ENCODE measurements at regions not wholly inside any gene's neighbourhood (a gene's known extent, or its start where the extent isn't known, plus 50 kb on each side); places are given as distances from the start of the nearest gene placed in this dataset.
"Not testable (repeated sequence)": the region's sequence is repeated elsewhere in the genome, so short reads cannot be mapped to it uniquely, and the experiment has no call there.

GRCh38 chr14:105617201-105617777 lies 90.9 kb downstream of the TMEM121 start:
- H3K27me3 ChIP-seq (replicated peaks; ENCODE audit: control insufficient read depth, insufficient read depth, low read length) = no peaks in the 10 kb centered on the region
- no peak for DNase-seq (ENCODE audit: low read depth)
- no peaks in the 10 kb centered on the region for H3K36me3 ChIP-seq (ENCODE audit: control insufficient read depth, insufficient read depth, low read length, severe bottlenecking)
- no peak overlapping the region for H3K4me3 ChIP-seq (ENCODE audit: low read length)
- H3K9ac ChIP-seq (ENCODE audit: low read length) = no peak overlapping the region
- H3K9me3 ChIP-seq (ENCODE audit: control insufficient read depth, low read length) = no peaks in the 10 kb centered on the region
- H3K4me1 ChIP-seq (ENCODE audit: control insufficient read depth, insufficient read depth, low read length) = no peaks in the 10 kb centered on the region

DNA sequence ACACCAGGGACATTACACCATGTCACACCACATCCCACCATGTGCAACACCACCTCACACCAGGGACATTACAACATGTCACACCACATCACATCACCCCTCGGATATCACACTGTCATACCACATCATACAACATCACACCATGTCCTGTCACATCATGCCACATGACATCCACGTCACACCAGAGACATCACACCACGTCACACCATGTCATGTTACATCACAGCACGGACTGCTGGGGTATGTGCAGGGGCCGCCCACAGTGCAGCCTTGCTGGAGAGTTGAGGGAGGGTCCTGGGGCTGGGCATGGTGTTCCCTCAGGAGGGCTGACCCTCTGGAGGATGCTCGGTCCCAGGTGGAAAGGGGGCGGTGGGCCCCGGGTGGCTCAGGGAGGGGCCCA lies 91.4 kb downstream of the TMEM121 start:
- H3K27me3 ChIP-seq (replicated peaks; ENCODE audit: control insufficient read depth, insufficient read depth, low read length); H3K36me3 ChIP-seq (ENCODE audit: control insufficient read depth, insufficient read depth, low read length, severe bottlenecking); H3K9me3 ChIP-seq (ENCODE audit: control insufficient read depth, low read length); H3K4me1 ChIP-seq (ENCODE audit: control insufficient read depth, insufficient read depth, low read length); H3K4me3 ChIP-seq (ENCODE audit: low read length); DNase-seq (ENCODE audit: low read depth); H3K9ac ChIP-seq (ENCODE audit: low read length): not testable (repeated sequence)

DNA sequence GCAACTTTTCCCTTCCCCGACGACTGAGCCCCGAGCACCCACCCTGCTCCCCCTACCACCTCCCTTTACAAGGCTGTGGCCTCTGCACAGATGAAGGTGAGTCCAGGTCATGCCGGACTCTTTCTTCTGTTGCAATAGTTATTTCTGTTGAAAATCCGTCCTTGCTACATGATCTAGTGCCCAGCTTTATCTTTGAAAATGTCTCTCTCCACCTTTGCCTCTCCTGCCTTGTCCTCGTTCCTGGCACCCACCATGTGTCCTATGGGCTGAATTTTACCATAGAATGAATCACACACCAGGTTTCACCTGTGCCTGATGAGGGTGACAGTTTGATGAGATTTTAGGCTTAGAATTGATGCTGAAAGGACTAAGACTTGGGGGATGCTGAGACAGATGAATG lies 92.9 kb downstream of the TMEM121 start:
- not testable (repeated sequence) for H3K27me3 ChIP-seq (replicated peaks; ENCODE audit: control insufficient read depth, insufficient read depth, low read length); H3K9me3 ChIP-seq (ENCODE audit: control insufficient read depth, low read length); H3K4me1 ChIP-seq (ENCODE audit: control insufficient read depth, insufficient read depth, low read length); H3K4me3 ChIP-seq (ENCODE audit: low read length); H3K36me3 ChIP-seq (ENCODE audit: control insufficient read depth, insufficient read depth, low read length, severe bottlenecking); H3K9ac ChIP-seq (ENCODE audit: low read length); DNase-seq (ENCODE audit: low read depth)

DNA sequence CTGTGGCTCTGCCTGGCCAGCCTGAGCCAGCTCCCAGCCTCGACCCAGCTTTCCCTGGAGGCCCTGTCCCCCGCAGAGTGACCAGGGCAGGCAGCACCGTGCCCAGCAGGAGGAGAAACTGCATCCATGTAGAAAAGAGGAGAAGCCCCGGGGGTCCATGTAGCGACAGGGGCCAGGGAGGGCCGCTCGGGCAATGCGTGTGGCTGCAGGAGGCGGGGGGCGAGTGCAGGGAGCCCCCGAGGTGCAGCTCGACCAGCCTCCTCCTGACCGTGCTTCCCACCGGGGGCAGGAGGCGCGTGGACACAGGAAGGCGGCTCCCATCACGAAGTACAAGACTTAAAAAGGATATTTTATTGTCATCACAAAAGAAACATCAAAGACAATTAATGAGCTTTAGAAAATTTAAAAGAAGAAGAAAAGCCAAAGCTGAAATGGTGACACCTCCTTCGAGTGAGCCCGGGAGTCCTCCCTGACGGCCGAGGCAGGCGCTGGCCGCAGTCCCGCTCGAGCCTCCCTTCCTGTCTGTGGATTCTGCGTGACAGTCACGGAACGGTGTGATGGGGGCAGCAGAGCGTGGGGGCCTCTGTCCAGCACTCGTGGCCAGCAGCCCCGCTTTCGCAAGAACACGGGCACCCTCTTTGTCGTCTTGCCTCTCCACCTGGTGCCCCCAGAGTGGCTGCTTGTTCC lies 93.9 kb downstream of the TMEM121 start:
- H3K36me3 ChIP-seq (ENCODE audit: control insufficient read depth, insufficient read depth, low read length, severe bottlenecking); H3K4me1 ChIP-seq (ENCODE audit: control insufficient read depth, insufficient read depth, low read length); H3K9ac ChIP-seq (ENCODE audit: low read length); H3K27me3 ChIP-seq (replicated peaks; ENCODE audit: control insufficient read depth, insufficient read depth, low read length); DNase-seq (ENCODE audit: low read depth); H3K9me3 ChIP-seq (ENCODE audit: control insufficient read depth, low read length); H3K4me3 ChIP-seq (ENCODE audit: low read length): not testable (repeated sequence)

DNA sequence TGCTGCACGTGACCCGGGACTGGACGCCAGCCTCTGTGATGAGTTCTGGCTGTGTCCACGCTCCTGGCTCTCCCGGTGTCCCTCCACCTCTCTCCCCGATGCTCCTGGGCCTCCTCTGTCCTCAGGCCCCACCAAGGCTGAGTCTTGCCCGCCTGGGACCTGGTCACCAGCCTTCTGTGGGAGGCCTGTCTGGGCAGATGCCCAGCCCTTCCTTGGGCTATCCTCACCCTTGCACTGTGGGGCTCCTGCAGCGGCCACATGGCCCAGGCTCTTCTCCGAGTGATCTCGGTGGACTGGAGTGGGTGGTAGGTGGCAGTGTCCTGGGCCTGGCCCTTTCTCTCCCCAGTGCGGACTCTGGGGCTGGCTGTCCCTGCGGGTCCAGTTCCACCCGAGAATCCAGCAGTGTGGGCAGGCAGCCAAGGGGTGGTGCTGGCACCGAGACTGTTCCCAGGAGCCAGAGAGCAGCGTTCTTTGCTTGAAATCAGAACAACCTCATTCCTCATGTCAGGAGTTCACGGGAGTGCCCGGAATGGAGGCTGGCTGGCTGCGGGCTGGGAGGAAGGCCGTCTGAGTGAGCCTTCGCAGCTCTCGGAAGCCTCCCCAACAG lies 94.6 kb downstream of the TMEM121 start:
- DNase-seq (ENCODE audit: low read depth); H3K4me1 ChIP-seq (ENCODE audit: control insufficient read depth, insufficient read depth, low read length); H3K36me3 ChIP-seq (ENCODE audit: control insufficient read depth, insufficient read depth, low read length, severe bottlenecking); H3K9ac ChIP-seq (ENCODE audit: low read length); H3K4me3 ChIP-seq (ENCODE audit: low read length); H3K27me3 ChIP-seq (replicated peaks; ENCODE audit: control insufficient read depth, insufficient read depth, low read length); H3K9me3 ChIP-seq (ENCODE audit: control insufficient read depth, low read length): not testable (repeated sequence)

DNA sequence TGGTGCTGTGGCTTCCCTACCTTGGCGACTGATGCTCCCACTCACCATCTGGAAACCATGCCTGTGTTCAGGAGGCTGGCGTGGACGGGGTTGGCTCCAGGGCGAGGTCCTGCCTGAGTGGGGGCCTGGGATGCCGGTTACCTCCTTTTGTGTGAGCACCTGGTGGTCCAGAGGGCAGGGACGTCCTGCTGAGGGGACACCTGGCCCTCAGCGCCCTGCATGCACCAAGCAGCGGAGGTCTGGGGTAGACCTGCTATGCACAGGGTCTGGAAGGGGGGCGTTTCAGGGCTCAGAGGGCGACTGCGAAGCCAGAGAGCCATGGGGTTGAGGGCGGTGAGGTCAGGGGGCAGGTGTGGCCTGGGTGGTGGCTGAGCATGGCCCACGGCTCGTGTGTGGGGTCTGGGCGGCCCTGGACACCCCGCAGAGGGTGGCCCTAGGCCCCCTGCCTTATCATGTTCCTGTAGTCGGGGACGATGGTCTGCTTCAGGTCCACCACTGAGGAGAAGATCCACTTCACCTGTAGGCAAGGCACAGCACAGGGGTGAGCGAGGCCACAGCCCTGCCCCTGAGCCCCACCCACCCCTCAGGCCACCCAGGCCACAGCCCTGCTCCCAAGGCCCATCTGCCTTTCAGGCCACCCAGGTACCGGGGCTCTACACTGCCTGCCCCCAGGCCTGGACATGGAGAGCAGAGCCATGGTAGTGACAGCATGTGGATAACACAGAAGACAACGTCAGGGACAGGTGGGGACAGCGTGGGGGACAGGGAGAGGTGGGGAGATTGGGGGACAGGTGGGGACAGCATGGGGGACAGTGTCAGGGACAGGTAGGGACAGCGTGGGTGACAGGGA lies 95.3 kb downstream of the TMEM121 start:
- H3K4me3 ChIP-seq (ENCODE audit: low read length); H3K4me1 ChIP-seq (ENCODE audit: control insufficient read depth, insufficient read depth, low read length); H3K36me3 ChIP-seq (ENCODE audit: control insufficient read depth, insufficient read depth, low read length, severe bottlenecking); H3K27me3 ChIP-seq (replicated peaks; ENCODE audit: control insufficient read depth, insufficient read depth, low read length); H3K9ac ChIP-seq (ENCODE audit: low read length); H3K9me3 ChIP-seq (ENCODE audit: control insufficient read depth, low read length); DNase-seq (ENCODE audit: low read depth): not testable (repeated sequence)

GRCh38 chr14:105622329-105622955 lies 96.1 kb downstream of the TMEM121 start:
- H3K9me3 ChIP-seq (ENCODE audit: control insufficient read depth, low read length) = no peaks in the 10 kb centered on the region
- DNase-seq (ENCODE audit: low read depth) = no peak
- no peaks in the 10 kb centered on the region for H3K36me3 ChIP-seq (ENCODE audit: control insufficient read depth, insufficient read depth, low read length, severe bottlenecking)
- H3K9ac ChIP-seq (ENCODE audit: low read length) = no peak overlapping the region
- H3K27me3 ChIP-seq (replicated peaks; ENCODE audit: control insufficient read depth, insufficient read depth, low read length) = no peaks in the 10 kb centered on the region
- H3K4me3 ChIP-seq (ENCODE audit: low read length) = no peak overlapping the region
- no peaks in the 10 kb centered on the region for H3K4me1 ChIP-seq (ENCODE audit: control insufficient read depth, insufficient read depth, low read length)

DNA sequence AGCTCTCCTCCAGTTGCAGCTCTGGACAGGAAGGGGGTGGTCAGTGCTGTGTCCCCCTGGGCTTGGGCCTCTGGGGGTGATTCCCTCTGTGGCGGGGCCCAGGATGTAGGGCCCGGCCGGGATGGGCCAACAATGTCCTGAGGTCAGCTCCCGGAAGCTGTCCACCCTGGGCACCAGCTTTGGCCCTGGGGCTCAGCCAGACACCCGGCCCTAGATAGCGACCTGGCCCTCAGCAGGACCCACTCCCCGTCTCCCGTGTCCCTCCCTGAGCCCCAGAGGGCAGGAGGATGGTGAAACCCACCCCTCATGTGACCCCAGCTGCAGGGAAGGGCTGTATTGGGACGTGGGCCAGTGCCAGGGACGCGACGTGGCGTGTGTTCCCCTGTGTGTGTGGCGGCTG lies 96.8 kb downstream of the TMEM121 start:
- not testable (repeated sequence) for DNase-seq (ENCODE audit: low read depth); H3K9ac ChIP-seq (ENCODE audit: low read length); H3K4me1 ChIP-seq (ENCODE audit: control insufficient read depth, insufficient read depth, low read length); H3K9me3 ChIP-seq (ENCODE audit: control insufficient read depth, low read length); H3K36me3 ChIP-seq (ENCODE audit: control insufficient read depth, insufficient read depth, low read length, severe bottlenecking); H3K4me3 ChIP-seq (ENCODE audit: low read length); H3K27me3 ChIP-seq (replicated peaks; ENCODE audit: control insufficient read depth, insufficient read depth, low read length)

DNA sequence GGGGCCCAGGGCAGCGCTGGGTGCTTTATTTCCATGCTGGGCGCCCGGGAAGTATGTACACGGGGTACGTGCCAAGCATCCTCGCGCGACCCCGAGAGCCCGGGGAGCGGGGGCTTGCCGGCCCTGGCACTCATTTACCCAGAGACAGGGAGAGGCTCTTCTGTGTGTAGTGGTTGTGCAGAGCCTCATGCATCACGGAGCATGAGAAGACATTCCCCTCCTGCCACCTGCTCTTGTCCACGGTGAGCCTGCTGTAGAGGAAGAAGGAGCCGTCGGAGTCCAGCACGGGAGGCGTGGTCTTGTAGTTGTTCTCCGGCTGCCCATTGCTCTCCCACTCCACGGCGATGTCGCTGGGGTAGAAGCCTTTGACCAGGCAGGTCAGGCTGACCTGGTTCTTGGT lies 98.0 kb downstream of the TMEM121 start:
- DNase-seq (ENCODE audit: low read depth); H3K9me3 ChIP-seq (ENCODE audit: control insufficient read depth, low read length); H3K4me1 ChIP-seq (ENCODE audit: control insufficient read depth, insufficient read depth, low read length); H3K27me3 ChIP-seq (replicated peaks; ENCODE audit: control insufficient read depth, insufficient read depth, low read length); H3K4me3 ChIP-seq (ENCODE audit: low read length); H3K36me3 ChIP-seq (ENCODE audit: control insufficient read depth, insufficient read depth, low read length, severe bottlenecking); H3K9ac ChIP-seq (ENCODE audit: low read length): not testable (repeated sequence)

DNA sequence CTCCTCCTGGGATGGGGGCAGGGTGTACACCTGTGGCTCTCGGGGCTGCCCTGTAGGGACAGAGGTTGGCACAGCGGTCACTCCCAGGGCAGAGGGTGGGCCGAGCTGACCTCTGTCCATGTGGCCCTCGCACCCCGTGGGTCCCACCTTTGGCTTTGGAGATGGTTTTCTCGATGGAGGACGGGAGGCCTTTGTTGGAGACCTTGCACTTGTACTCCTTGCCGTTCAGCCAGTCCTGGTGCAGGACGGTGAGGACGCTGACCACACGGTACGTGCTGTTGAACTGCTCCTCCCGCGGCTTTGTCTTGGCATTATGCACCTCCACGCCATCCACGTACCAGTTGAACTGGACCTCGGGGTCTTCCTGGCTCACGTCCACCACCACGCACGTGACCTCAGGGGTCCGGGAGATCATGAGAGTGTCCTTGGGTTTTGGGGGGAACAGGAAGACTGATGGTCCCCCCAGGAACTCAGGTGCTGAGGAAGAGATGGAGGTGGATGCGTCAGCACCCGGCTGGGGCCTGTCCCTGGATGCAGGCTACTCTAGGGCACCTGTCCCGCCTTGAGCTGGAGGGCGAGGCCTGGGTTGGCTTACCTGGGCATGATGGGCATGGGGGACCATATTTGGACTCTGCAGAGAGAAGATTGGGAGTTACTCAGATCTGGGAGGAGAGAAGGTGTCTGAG lies 98.5 kb downstream of the TMEM121 start:
- not testable (repeated sequence) for H3K9me3 ChIP-seq (ENCODE audit: control insufficient read depth, low read length); H3K9ac ChIP-seq (ENCODE audit: low read length); H3K4me1 ChIP-seq (ENCODE audit: control insufficient read depth, insufficient read depth, low read length); DNase-seq (ENCODE audit: low read depth); H3K27me3 ChIP-seq (replicated peaks; ENCODE audit: control insufficient read depth, insufficient read depth, low read length); H3K4me3 ChIP-seq (ENCODE audit: low read length); H3K36me3 ChIP-seq (ENCODE audit: control insufficient read depth, insufficient read depth, low read length, severe bottlenecking)
